ENCODE measurements at regions not wholly inside any gene's neighbourhood (a gene's known extent, or its start where the extent isn't known, plus 50 kb on each side); places are given as distances from the start of the nearest gene placed in this dataset.

- DNase-seq: no peak
- Histone ChIP-seq H3K36me3 (ENCODE audit: control insufficient read depth, insufficient read depth, low read length) (no peaks in the 10 kb centered on the region), H3K4me3 (ENCODE audit: insufficient read depth, low read depth, low read length) (no peak overlapping the region), H2BK20ac (ENCODE audit: low read depth, low read length) (no peak overlapping the region), H2AK5ac (ENCODE audit: low read depth, low read length) (no peak overlapping the region), H3K4ac (ENCODE audit: low read depth, low read length) (no peak overlapping the region), H4K5ac (ENCODE audit: low read depth, low read length) (no peak overlapping the region), H3K9ac (ENCODE audit: low read depth, low read length) (no peak overlapping the region), H2BK5ac (ENCODE audit: low read depth, low read length, poor library complexity, severe bottlenecking) (no peak overlapping the region), H3K79me1 (ENCODE audit: low read depth in 1 of 2, low read length in 2 of 2) (no peaks in the 10 kb centered on the region), H4K8ac (ENCODE audit: low read depth in 2 of 2, low read length in 2 of 2) (no peak overlapping the region), H3K27me3 (ENCODE audit: control insufficient read depth, insufficient read depth, low read length) (peaks cover 9% of the 10 kb centered on the region; the same call in 1 of the 2 replicates), H2BK15ac (ENCODE audit: low read depth, low read length) (no peak overlapping the region), H2AK9ac (replicated peaks; ENCODE audit: low read depth, low read length, poor library complexity) (no peak overlapping the region), H3K23ac (ENCODE audit: low read depth, low read length) (no peak overlapping the region), H3K4me1 (ENCODE audit: control insufficient read depth, insufficient read depth, low read length) (no peaks in the 10 kb centered on the region; the same call in 1 of the 2 replicates), H3K9me3 (ENCODE audit: control insufficient read depth, insufficient read depth, low read length) (no peaks in the 10 kb centered on the region), H3K56ac (ENCODE audit: extremely low read depth, insufficient read depth, low read length) (no peak overlapping the region), H2BK120ac (ENCODE audit: low read depth, low read length) (no peak overlapping the region), H2AFZ (replicated peaks; ENCODE audit: low read length, poor library complexity) (no peak overlapping the region), H3K18ac (ENCODE audit: low read depth, low read length) (no peak overlapping the region), H4K91ac (ENCODE audit: insufficient read depth, low read depth, low read length) (no peak overlapping the region), H3K27ac (ENCODE audit: insufficient read depth, low read length) (no peak overlapping the region), H3K9me1 (ENCODE audit: insufficient read depth, low read length) (no peaks in the 10 kb centered on the region), H3K4me2 (ENCODE audit: low read depth, low read length) (no peak overlapping the region), H3K14ac (replicated peaks; ENCODE audit: low read depth, low read length) (no peak overlapping the region), H4K20me1 (ENCODE audit: insufficient read depth, low read length) (no peaks in the 10 kb centered on the region)
- no TSS peak for BruUV-seq (replicated peaks)
- in situ Hi-C loops (cut with MboI; ENCODE audit: low sequenced_read_pairs): no loop called here
- ChIA-PET POLR2A (ENCODE audit: unreplicated experiment) (no interaction called here), CTCF (no interaction called here)
- intact Hi-C loops (cut with micrococcal nuclease): no loop called here
- dilution Hi-C loops (cut with HindIII; ENCODE audit: low sequenced_read_pairs, unreplicated experiment): no loop called here
- WGBS, 2 experiments (ENCODE audit: extremely low coverage in 2 of 2, insufficient read length in 1 of 2): no CpG with 5 or more reads among the region's 8 CpGs
- no peak for TF ChIP-seq RCOR1 (IDR thresholded peaks at IDR 0.05; ENCODE audit: insufficient replicate concordance, low read length)
- TF ChIP-seq USF2 (IDR thresholded peaks at IDR 0.05; ENCODE audit: low read depth, low read length): no peak
- no peak for TF ChIP-seq POLR2A (IDR thresholded peaks at IDR 0.05; ENCODE audit: low read depth, low read length)
- TF ChIP-seq CHD1 (IDR thresholded peaks at IDR 0.05; ENCODE audit: low read depth, low read length): no peak
- TF ChIP-seq RFX5 (IDR thresholded peaks at IDR 0.05; ENCODE audit: low read depth, low read length): no peak
- TF ChIP-seq MXI1 (IDR thresholded peaks at IDR 0.05; ENCODE audit: borderline replicate concordance, low read depth, low read length): no peak
- no peak for TF ChIP-seq CTCF (conservative IDR thresholded peaks at IDR 0.05; ENCODE audit: low read depth, low read length)
- no peak for TF ChIP-seq ELK1 (IDR thresholded peaks at IDR 0.05; ENCODE audit: borderline replicate concordance, low read depth, low read length)
- TF ChIP-seq FOS (IDR thresholded peaks at IDR 0.05; ENCODE audit: low read depth, low read length): no peak
- no peak for TF ChIP-seq SMC3 (IDR thresholded peaks at IDR 0.05; ENCODE audit: low read depth, low read length)
- no peak for TF ChIP-seq BHLHE40 (IDR thresholded peaks at IDR 0.05; ENCODE audit: low read depth, low read length)
- no peak for ATAC-seq (ENCODE audit: low read depth)
Observed at GRCh38 chr11:95295382-95296149, 64.6 kb upstream of the SESN3 start.

All from IMR-90 (cell line).